Right renal cortex interstitium (tissue), 3 donors: ENCODE measurements at regions not wholly inside any gene's neighbourhood (a gene's known extent, or its start where the extent isn't known, plus 50 kb on each side); places are given as distances from the start of the nearest gene placed in this dataset.
"Not testable (repeated sequence)": the region's sequence is repeated elsewhere in the genome, so short reads cannot be mapped to it uniquely, and the experiment has no call there.

Experiments
- DNase-seq, 3 donors: peaks; one replicate each; pipeline ENCODE4 v3.0.0-alpha.2; 2013; ENCODE audit warnings: low read depth in 3 of 3, low spot score in 2 of 3

DNA sequence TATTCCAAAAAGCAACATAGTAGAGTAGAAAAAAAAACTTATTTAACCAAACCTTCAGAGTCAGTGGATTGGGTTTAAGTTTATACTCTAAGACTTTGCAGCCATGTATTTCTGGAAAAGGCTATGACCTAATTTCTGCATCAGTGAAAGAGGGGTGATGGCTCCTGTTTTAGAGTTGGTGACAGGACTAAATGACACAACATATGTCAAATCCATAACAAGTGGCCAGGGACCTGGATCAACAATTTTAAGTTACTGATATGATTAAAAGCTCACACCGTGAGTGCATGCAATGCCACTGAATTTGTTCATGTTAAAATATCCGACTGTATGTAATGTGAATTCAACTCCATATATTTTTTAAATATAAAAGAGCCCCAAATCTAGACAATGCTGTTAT is 390.6 kb downstream of the TNS3 start:
- no peak for DNase-seq

- DNase-seq: no peak
Observed at GRCh38 chr7:47190462-47190861, 391.4 kb downstream of the TNS3 start.

DNA sequence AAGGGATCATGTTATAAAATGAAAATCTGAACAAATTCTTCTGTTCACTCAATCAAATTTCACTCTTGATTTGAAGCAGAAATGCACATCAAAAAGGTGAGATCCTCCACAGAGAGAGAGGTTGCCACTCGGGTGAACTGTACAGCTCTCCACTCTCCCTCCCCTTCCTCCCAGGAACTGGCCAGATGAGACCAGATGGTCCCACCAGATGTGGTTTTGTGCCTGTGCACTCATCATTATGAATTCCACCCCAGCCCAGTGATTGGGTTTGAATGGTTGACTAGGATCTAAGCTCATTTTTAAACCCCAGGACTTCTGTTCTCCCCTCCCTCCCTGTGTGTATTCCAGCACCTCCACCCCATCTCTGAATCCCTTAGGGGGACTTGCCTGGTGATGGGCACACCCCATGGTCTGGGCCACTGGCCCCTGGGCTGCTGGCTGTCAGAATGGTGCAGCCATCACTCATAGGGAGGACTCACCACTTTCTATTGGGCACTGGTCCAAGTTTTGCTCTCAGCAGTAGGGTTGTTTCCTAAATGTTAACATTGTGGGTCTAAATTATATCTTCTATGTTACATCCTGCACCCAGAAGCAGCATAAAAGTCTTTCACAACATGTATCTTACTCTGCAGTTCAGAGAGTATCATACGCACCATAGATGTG is 393.1 kb downstream of the TNS3 start:
- no peak for DNase-seq

GRCh38 chr7:47188136-47188535 is 393.8 kb downstream of the TNS3 start:
- DNase-seq: no peak

- DNase-seq: no peak
Observed at GRCh38 chr7:47186316-47186715, 395.6 kb downstream of the TNS3 start.

DNA sequence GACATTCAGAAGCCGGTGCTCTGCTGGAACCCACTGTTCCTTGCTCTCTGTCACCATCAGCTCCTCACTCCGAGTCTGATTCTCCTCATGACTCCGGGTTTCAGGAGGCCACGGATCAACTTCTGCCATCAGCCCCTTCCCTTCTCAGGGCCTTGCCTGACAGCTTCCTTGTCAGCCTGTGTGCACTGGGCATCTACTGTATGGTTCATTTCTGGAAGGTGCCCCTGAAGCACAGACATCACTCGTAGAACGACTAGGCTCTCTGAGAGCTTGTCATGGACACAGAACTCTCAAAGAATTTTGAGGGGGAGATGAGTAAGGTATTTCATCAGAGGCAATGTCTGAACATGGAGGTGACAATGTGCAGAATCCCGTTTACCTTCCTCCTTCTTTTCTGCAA is 396.1 kb downstream of the TNS3 start:
- DNase-seq: no peak

- DNase-seq: no peak
Observed at GRCh38 chr7:47185170-47185569, 396.7 kb downstream of the TNS3 start.

- no peak for DNase-seq
Observed at GRCh38 chr7:47183862-47184590, 397.9 kb downstream of the TNS3 start.

GRCh38 chr7:47181746-47182361 is 400.1 kb downstream of the TNS3 start:
- DNase-seq: no peak

- no peak for DNase-seq
Observed at GRCh38 chr7:47180516-47180826, 401.4 kb downstream of the TNS3 start.

DNA sequence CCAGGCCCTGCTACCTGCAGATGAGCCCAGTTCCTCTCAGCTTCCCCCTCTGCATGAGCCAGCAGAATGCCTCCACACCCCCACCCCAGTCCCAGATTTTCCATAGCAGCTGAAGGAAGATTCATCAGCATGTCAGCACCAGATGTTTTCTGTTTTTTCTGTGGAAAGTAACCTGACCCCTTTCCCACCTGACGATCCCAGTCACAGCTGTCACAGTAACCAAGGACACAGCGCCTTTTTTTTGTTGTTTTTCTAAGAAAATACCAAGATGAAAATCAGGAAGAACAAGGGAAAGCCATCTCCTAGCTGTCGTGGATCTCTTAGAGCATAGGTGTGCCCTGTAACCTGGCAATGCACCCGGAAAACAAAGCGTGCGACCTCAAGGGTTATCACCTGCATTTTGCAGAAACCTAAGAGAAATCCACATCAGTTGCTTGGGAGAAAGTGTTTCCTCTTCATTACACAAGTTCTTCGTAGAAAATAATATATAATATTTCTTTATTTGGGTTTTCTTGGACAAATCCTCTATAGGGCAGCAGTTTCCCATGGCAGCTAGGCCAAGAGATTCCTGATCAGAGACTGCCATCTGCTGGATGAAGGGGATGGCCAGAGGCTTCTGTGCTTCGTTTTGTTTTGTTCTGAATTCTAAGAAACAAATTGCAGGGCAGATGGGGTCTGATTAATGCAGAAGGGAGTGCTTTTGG is 401.9 kb downstream of the TNS3 start:
- DNase-seq: peak; percentile 53 to 60 (median 54)

GRCh38 chr7:47172602-47173539 is 409.0 kb downstream of the TNS3 start:
- DNase-seq: not testable (repeated sequence)

DNA sequence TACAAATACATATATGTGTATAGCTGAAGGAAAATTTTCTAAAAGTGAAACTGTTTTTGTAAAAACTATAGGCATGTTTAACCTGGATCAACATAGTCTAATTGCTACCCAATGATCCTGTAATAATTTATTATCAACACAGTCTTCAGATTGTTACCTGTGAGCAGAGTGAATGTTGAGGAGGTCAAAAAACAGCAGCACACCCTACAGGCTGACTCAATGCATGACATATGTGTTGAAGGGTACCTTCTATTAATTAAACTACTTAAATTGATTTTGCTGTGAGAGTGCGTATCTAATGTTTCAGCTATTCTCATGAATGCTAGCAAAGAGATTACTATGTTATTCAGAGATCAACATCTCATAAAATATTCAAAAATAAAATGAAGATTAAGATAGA is 411.4 kb downstream of the TNS3 start:
- DNase-seq: no peak

DNA sequence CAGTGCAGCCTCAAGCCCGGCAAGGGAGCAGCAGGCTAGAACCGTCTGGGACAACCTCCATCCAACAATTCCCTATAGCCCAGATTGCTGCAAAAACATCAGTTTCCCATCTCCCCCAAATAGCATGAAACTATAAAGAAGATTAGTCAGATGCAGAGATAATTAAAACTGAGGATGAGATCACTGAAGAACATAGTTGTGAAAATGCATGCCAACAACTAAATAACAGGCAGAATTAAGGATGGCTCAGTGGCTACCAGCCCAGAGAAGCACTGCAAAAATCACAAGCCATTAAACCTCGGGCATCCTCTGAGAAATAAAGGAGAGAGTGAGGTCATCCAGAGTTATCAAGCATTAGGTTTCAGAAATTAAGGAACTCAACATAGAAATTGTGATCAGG is 427.1 kb downstream of the TNS3 start:
- DNase-seq: no peak

DNA sequence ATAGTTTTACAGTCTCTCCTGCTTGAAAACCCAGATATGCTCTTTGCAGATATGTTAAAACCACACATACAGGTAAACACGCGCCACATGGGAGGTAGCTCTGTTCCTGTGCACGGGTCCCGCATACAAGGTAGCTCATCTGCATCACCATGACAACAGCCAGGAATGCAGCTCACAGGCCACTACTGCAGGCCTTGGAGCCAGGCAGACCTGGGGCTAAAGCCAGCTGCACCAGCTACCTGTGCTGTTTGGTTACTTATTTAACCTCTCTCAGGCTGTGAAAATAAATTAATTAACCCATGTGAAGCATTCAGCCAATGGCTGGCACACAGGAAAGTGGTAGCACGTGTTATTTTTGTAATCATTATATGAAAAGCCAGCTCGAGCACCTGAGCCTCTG is 428.3 kb downstream of the TNS3 start:
- DNase-seq: peak in 1 of 3 donors; percentile 57

DNA sequence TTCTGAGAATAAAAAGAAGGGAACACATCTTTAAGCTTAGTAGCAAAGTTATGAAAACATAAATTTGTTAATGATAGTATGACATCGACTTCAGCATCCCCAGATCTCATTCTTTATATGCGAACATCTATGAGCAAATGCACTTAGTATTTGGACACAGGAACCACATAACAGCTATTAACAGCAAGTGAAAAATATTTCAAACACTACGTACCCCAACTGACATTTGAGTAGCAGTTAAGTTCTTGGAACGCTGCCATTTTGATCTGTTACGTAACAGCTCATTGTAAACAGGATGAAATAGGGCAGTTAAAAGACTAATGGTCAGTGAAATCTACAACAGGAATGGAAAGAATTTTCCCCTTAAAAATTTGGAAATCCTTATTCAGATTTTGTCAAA is 428.9 kb downstream of the TNS3 start:
- DNase-seq: peak in 2 of 3 donors; percentile 55 to 67

DNA sequence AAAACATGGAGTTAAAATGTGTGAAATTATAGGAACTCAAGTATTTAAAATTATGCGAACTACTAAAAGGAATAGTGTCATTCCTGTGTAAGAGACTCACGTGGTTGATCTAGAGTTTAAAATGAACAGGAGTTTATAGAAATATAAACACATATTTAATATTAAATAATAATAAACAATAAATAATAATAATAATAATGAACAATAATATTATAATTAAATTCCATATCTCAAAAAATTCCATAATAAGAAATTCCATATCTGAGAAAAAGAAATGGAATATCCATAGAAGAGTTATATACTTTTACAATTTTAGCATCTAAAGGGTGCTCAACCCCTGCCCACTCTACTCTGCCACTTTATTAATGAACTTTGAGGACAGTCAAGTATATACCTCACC is 429.6 kb downstream of the TNS3 start:
- DNase-seq: no peak

GRCh38 chr7:47150497-47151260 is 431.2 kb downstream of the TNS3 start:
- no peak for DNase-seq

GRCh38 chr7:47149971-47150370 is 431.9 kb downstream of the TNS3 start:
- DNase-seq: no peak
